DOHH2 (cell line): ENCODE measurements at regions not wholly inside any gene's neighbourhood (a gene's known extent, or its start where the extent isn't known, plus 50 kb on each side); places are given as distances from the start of the nearest gene placed in this dataset.

Source experiments
- H3F3A ChIP-seq: fragments of 200-600 bp; sonication (generic), shearing (Covaris generic); 2 replicates; pipeline ENCODE4 v1.6.0; 2016; ENCODE audit warnings: antibody characterized with exemption, mild to moderate bottlenecking; ENCODE audit not compliant: control insufficient read depth, insufficient read depth
- H3K27ac ChIP-seq: fragments of 200-600 bp; sonication (generic); 2 replicates; pipeline ENCODE4 v1.5.1; 2014; ENCODE audit warnings: low read depth, mild to moderate bottlenecking, low read length, moderate library complexity
- H3K27me3 ChIP-seq: fragments of 200-600 bp; sonication (generic); 2 replicates; pipeline ENCODE4 v1.6.1; 2014; ENCODE audit warnings: mild to moderate bottlenecking, low read length, mixed read lengths; ENCODE audit not compliant: control insufficient read depth
- H3K36me3 ChIP-seq: fragments of 200-600 bp; sonication (generic); 2 replicates; pipeline ENCODE4 v1.6.1; 2014; ENCODE audit warnings: mild to moderate bottlenecking, low read length, moderate library complexity, mixed read lengths; ENCODE audit not compliant: control insufficient read depth
- H3K4me1 ChIP-seq: fragments of 200-600 bp; sonication (generic); 2 replicates; pipeline ENCODE4 v1.6.1; 2014; ENCODE audit warnings: mild to moderate bottlenecking, low read length, mixed read lengths; ENCODE audit not compliant: control insufficient read depth
- H3K4me2 ChIP-seq: fragments of 200-600 bp; sonication (generic); 2 replicates; pipeline ENCODE4 v1.6.0; 2014; ENCODE audit warnings: mild to moderate bottlenecking, low read length, moderate library complexity
- H3K4me3 ChIP-seq: fragments of 200-600 bp; sonication (generic); 2 replicates; pipeline ENCODE4 v1.5.1; 2014; ENCODE audit warnings: mild to moderate bottlenecking, low read length, mixed read lengths
- H3K79me2 ChIP-seq: fragments of 200-600 bp; sonication (generic); 2 replicates; pipeline ENCODE4 v1.6.1; 2014; ENCODE audit warnings: mild to moderate bottlenecking, low read length, mixed read lengths; ENCODE audit not compliant: control insufficient read depth
- H3K9me2 ChIP-seq: fragments of 200-600 bp; sonication (generic); replicated peaks from 2 replicates; pipeline ENCODE4 v1.6.1; 2014; ENCODE audit warnings: mild to moderate bottlenecking, low read length, mixed read lengths; ENCODE audit not compliant: control insufficient read depth
- H3K9me3 ChIP-seq: fragments of 200-600 bp; sonication (generic); 2 replicates; pipeline ENCODE4 v1.6.1; 2014; ENCODE audit warnings: antibody characterized with exemption, low read length, mixed read lengths; ENCODE audit not compliant: control insufficient read depth, insufficient read depth
- H4K20me1 ChIP-seq: fragments of 200-600 bp; sonication (generic); 2 replicates; pipeline ENCODE4 v1.6.0; 2014; ENCODE audit warnings: low read depth, mild to moderate bottlenecking, antibody characterized with exemption, low read length, moderate library complexity; ENCODE audit not compliant: control insufficient read depth, insufficient read depth
- EZH2phosphoT487 ChIP-seq: fragments of 200-600 bp; sonication (generic); IDR thresholded peaks from 2 replicates; pipeline ENCODE4 v1.6.1; 2017; ENCODE audit warnings: borderline replicate concordance, mild to moderate bottlenecking, antibody characterized with exemption, low read length, moderate library complexity, mixed read lengths
- TF ChIP-seq, protein P1 (sequence below): fragments of 200-600 bp; sonication (generic); IDR thresholded peaks from one replicate; pipeline ENCODE4 v1.5.1; 2014; ENCODE audit warnings: antibody characterized with exemption, mild to moderate bottlenecking, low read depth, low read length; ENCODE audit not compliant: poor library complexity, severe bottlenecking

- TF ChIP-seq, protein P1, sequence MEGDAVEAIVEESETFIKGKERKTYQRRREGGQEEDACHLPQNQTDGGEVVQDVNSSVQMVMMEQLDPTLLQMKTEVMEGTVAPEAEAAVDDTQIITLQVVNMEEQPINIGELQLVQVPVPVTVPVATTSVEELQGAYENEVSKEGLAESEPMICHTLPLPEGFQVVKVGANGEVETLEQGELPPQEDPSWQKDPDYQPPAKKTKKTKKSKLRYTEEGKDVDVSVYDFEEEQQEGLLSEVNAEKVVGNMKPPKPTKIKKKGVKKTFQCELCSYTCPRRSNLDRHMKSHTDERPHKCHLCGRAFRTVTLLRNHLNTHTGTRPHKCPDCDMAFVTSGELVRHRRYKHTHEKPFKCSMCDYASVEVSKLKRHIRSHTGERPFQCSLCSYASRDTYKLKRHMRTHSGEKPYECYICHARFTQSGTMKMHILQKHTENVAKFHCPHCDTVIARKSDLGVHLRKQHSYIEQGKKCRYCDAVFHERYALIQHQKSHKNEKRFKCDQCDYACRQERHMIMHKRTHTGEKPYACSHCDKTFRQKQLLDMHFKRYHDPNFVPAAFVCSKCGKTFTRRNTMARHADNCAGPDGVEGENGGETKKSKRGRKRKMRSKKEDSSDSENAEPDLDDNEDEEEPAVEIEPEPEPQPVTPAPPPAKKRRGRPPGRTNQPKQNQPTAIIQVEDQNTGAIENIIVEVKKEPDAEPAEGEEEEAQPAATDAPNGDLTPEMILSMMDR, result no peak
- no peak for TF ChIP-seq EZH2phosphoT487
- H3K4me1 ChIP-seq, result no peaks in the 10 kb centered on the region
- H3K79me2 ChIP-seq, result no peaks in the 10 kb centered on the region
- H4K20me1 ChIP-seq, result no peaks in the 10 kb centered on the region
- no peak overlapping the region for H3K4me2 ChIP-seq
- H3K27me3 ChIP-seq, result no peaks in the 10 kb centered on the region
- H3K36me3 ChIP-seq, result no peaks in the 10 kb centered on the region
- H3F3A ChIP-seq, result no peaks in the 10 kb centered on the region
- no peaks in the 10 kb centered on the region for H3K9me2 ChIP-seq
- no peaks in the 10 kb centered on the region for H3K9me3 ChIP-seq
- no peak overlapping the region for H3K4me3 ChIP-seq
- H3K27ac ChIP-seq, result no peak overlapping the region
These were observed 251.9 kb upstream of the ZNF804A start for GRCh38 chr2:184346338-184346862.

DNA sequence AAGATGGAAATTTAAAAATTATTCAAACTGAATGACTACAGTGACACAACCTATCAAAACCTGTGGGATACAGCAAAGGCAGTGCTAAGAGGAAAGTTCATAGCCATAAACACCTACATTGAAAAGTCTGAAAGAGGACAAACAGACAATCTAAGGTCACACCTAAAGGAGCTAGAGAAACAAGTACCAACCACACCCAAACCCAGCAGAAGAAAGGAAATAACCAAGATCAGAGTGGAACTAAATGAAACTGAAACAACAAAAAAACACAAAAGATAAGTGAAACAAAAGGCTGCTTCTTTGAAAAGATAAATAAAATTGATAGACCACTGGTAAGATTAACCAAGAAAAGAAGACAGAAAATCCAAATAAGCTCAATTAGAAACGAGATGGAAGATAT is 247.2 kb upstream of the ZNF804A start:
- no peaks in the 10 kb centered on the region for H3K4me1 ChIP-seq
- no peak overlapping the region for H3K27ac ChIP-seq
- H3K27me3 ChIP-seq, result no peaks in the 10 kb centered on the region
- H3K36me3 ChIP-seq, result no peaks in the 10 kb centered on the region
- no peak overlapping the region for H3K4me2 ChIP-seq
- H4K20me1 ChIP-seq, result no peaks in the 10 kb centered on the region
- no peaks in the 10 kb centered on the region for H3K79me2 ChIP-seq
- no peak overlapping the region for H3K4me3 ChIP-seq
- TF ChIP-seq EZH2phosphoT487, result no peak
- TF ChIP-seq, protein P1, result no peak
- H3K9me3 ChIP-seq, result no peaks in the 10 kb centered on the region
- no peaks in the 10 kb centered on the region for H3F3A ChIP-seq
- no peaks in the 10 kb centered on the region for H3K9me2 ChIP-seq

GRCh38 chr2:184357033-184357432 is 241.3 kb upstream of the ZNF804A start:
- no peaks in the 10 kb centered on the region for H3K79me2 ChIP-seq
- H3K4me3 ChIP-seq, result no peak overlapping the region
- TF ChIP-seq, protein P1, result no peak
- no peak for TF ChIP-seq EZH2phosphoT487
- no peak overlapping the region for H3K4me2 ChIP-seq
- no peaks in the 10 kb centered on the region for H3K36me3 ChIP-seq
- no peaks in the 10 kb centered on the region for H3K9me2 ChIP-seq
- H4K20me1 ChIP-seq, result no peaks in the 10 kb centered on the region
- H3K4me1 ChIP-seq, result no peaks in the 10 kb centered on the region
- no peaks in the 10 kb centered on the region for H3K9me3 ChIP-seq
- no peak overlapping the region for H3K27ac ChIP-seq
- no peaks in the 10 kb centered on the region for H3K27me3 ChIP-seq
- H3F3A ChIP-seq, result no peaks in the 10 kb centered on the region

DNA sequence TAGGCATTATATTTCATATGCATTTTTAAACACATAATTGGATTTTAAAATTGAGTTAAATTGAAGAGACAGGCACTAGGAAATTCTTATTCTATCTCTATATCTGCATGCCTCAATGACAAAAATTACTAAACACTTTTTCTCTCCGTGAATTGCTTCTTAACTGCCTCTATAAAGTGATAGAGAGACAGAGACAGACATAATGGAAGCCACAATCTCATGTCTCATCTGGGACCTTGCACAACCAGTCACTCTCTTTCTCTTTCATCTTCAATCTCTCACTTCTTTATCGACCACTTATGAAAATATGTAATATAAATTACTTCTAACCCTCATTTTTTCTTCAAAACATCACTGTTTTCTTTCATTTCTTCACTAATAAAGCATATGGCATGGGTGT is 238.9 kb upstream of the ZNF804A start:
- Histone ChIP-seq H3K9me2 (no peaks in the 10 kb centered on the region), H3K4me3 (no peak overlapping the region), H3K36me3 (no peaks in the 10 kb centered on the region), H3K27me3 (no peaks in the 10 kb centered on the region), H3F3A (no peaks in the 10 kb centered on the region), H3K4me2 (no peak overlapping the region), H4K20me1 (no peaks in the 10 kb centered on the region), H3K9me3 (no peaks in the 10 kb centered on the region), H3K4me1 (no peaks in the 10 kb centered on the region), H3K79me2 (no peaks in the 10 kb centered on the region), H3K27ac (no peak overlapping the region)
- TF ChIP-seq, protein P1, result no peak
- TF ChIP-seq EZH2phosphoT487, result no peak
